ENCODE measurements at regions not wholly inside any gene's neighbourhood (a gene's known extent, or its start where the extent isn't known, plus 50 kb on each side); places are given as distances from the start of the nearest gene placed in this dataset.

DNA sequence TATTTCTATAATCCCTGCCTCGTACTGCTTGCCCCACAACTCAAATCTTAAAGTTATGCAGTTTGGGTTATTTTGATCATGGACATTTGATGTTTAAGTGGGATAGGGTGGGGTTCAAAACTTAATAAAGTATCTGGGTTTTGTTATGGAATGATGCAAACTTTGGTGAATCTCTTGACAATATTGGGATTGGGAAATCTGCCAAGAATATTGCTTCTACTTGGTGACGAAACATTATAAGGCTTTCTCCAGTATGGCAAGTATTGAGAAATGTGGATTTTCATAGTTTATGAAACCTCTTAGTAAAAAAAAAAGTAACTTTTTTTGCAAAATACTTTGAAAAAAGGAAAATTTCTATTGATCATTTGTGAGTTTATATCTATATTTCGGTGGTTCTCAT is 130.8 kb upstream of the SFRP2 start:
- TF ChIP-seq, protein P1, sequence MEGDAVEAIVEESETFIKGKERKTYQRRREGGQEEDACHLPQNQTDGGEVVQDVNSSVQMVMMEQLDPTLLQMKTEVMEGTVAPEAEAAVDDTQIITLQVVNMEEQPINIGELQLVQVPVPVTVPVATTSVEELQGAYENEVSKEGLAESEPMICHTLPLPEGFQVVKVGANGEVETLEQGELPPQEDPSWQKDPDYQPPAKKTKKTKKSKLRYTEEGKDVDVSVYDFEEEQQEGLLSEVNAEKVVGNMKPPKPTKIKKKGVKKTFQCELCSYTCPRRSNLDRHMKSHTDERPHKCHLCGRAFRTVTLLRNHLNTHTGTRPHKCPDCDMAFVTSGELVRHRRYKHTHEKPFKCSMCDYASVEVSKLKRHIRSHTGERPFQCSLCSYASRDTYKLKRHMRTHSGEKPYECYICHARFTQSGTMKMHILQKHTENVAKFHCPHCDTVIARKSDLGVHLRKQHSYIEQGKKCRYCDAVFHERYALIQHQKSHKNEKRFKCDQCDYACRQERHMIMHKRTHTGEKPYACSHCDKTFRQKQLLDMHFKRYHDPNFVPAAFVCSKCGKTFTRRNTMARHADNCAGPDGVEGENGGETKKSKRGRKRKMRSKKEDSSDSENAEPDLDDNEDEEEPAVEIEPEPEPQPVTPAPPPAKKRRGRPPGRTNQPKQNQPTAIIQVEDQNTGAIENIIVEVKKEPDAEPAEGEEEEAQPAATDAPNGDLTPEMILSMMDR (IDR thresholded peaks at IDR 0.05) = no peak
- TF ChIP-seq POLR2A (IDR thresholded peaks at IDR 0.05) = no peak

All from sigmoid colon (tissue), 3 donors.